ENCODE measurements at regions not wholly inside any gene's neighbourhood (a gene's known extent, or its start where the extent isn't known, plus 50 kb on each side); places are given as distances from the start of the nearest gene placed in this dataset.

GRCh38 chr7:7080802-7081201 lies 101.5 kb upstream of the C1GALT1 start:
- no peaks in the 10 kb centered on the region for H3K9me3 ChIP-seq (ENCODE audit: control insufficient read depth, low read depth, low read length)
- H3K4me3 ChIP-seq (ENCODE audit: low read length), result no peak overlapping the region
- H3K9ac ChIP-seq (ENCODE audit: low read length), result no peak overlapping the region
- no peaks in the 10 kb centered on the region for H3K27me3 ChIP-seq (ENCODE audit: control insufficient read depth, insufficient read depth, low read length)
- no peaks in the 10 kb centered on the region for H3K4me1 ChIP-seq (ENCODE audit: control insufficient read depth, low read depth, low read length)
- H3K36me3 ChIP-seq (ENCODE audit: control insufficient read depth, low read depth, low read length), result no peaks in the 10 kb centered on the region
- no peak overlapping the region for H3K27ac ChIP-seq (ENCODE audit: low read length)

DNA sequence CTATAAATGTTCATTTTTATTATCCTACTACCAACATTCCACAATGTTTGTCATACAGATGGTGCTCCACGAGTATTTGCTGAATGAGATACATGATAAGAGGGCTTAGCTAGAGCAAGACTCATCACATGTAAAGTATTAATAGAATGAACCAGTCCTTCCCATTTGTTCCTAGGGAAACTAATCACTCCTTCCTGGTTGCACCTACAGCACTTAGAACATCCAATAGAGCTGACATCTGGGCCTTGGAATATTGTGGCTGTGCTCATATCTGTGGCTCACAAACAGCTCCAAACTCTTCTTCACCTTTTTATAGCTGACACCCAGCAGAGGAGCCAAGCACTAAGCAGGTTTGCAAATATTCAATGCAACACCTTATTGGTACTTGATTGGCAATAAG lies 91.9 kb upstream of the C1GALT1 start:
- Histone ChIP-seq H3K27ac (ENCODE audit: low read length) (no peak overlapping the region), H3K9me3 (ENCODE audit: control insufficient read depth, low read depth, low read length) (peaks cover 9% of the 10 kb centered on the region), H3K9ac (ENCODE audit: low read length) (no peak overlapping the region), H3K4me1 (ENCODE audit: control insufficient read depth, low read depth, low read length) (peaks cover 3% of the 10 kb centered on the region), H3K4me3 (ENCODE audit: low read length) (no peak overlapping the region), H3K36me3 (ENCODE audit: control insufficient read depth, low read depth, low read length) (no peaks in the 10 kb centered on the region), H3K27me3 (ENCODE audit: control insufficient read depth, insufficient read depth, low read length) (no peaks in the 10 kb centered on the region)

- Histone ChIP-seq H3K9me3 (ENCODE audit: control insufficient read depth, low read depth, low read length) (no peaks in the 10 kb centered on the region), H3K9ac (ENCODE audit: low read length) (no peak overlapping the region), H3K36me3 (ENCODE audit: control insufficient read depth, low read depth, low read length) (no peaks in the 10 kb centered on the region), H3K4me1 (ENCODE audit: control insufficient read depth, low read depth, low read length) (peaks cover 38% of the 10 kb centered on the region), H3K4me3 (ENCODE audit: low read length) (no peak overlapping the region), H3K27me3 (ENCODE audit: control insufficient read depth, insufficient read depth, low read length) (no peaks in the 10 kb centered on the region), H3K27ac (ENCODE audit: low read length) (no peak overlapping the region)
Observed at GRCh38 chr7:7098280-7098818, 84.0 kb upstream of the C1GALT1 start.

GRCh38 chr7:7099584-7100014 lies 82.7 kb upstream of the C1GALT1 start:
- Histone ChIP-seq H3K36me3 (ENCODE audit: control insufficient read depth, low read depth, low read length) (no peaks in the 10 kb centered on the region), H3K27me3 (ENCODE audit: control insufficient read depth, insufficient read depth, low read length) (no peaks in the 10 kb centered on the region), H3K4me1 (ENCODE audit: control insufficient read depth, low read depth, low read length) (peaks cover 37% of the 10 kb centered on the region), H3K27ac (ENCODE audit: low read length) (peak overlapping the region; percentile 91), H3K9me3 (ENCODE audit: control insufficient read depth, low read depth, low read length) (no peaks in the 10 kb centered on the region), H3K9ac (ENCODE audit: low read length) (peak overlapping the region; percentile 64), H3K4me3 (ENCODE audit: low read length) (peak overlapping the region; percentile 32)

GRCh38 chr7:7100432-7100849 lies 81.9 kb upstream of the C1GALT1 start:
- H3K9me3 ChIP-seq (ENCODE audit: control insufficient read depth, low read depth, low read length), result no peaks in the 10 kb centered on the region
- no peaks in the 10 kb centered on the region for H3K27me3 ChIP-seq (ENCODE audit: control insufficient read depth, insufficient read depth, low read length)
- H3K36me3 ChIP-seq (ENCODE audit: control insufficient read depth, low read depth, low read length), result no peaks in the 10 kb centered on the region
- peak overlapping the region; percentile 91 for H3K27ac ChIP-seq (ENCODE audit: low read length)
- H3K4me1 ChIP-seq (ENCODE audit: control insufficient read depth, low read depth, low read length), result peaks cover 46% of the 10 kb centered on the region
- H3K9ac ChIP-seq (ENCODE audit: low read length), result peak overlapping the region; percentile 64
- peak overlapping the region; percentile 32 for H3K4me3 ChIP-seq (ENCODE audit: low read length)

GRCh38 chr7:7102906-7103305 lies 79.4 kb upstream of the C1GALT1 start:
- peaks cover 57% of the 10 kb centered on the region for H3K4me1 ChIP-seq (ENCODE audit: control insufficient read depth, low read depth, low read length)
- H3K36me3 ChIP-seq (ENCODE audit: control insufficient read depth, low read depth, low read length), result no peaks in the 10 kb centered on the region
- no peaks in the 10 kb centered on the region for H3K9me3 ChIP-seq (ENCODE audit: control insufficient read depth, low read depth, low read length)
- no peak overlapping the region for H3K9ac ChIP-seq (ENCODE audit: low read length)
- H3K27me3 ChIP-seq (ENCODE audit: control insufficient read depth, insufficient read depth, low read length), result no peaks in the 10 kb centered on the region
- H3K4me3 ChIP-seq (ENCODE audit: low read length), result no peak overlapping the region
- no peak overlapping the region for H3K27ac ChIP-seq (ENCODE audit: low read length)

DNA sequence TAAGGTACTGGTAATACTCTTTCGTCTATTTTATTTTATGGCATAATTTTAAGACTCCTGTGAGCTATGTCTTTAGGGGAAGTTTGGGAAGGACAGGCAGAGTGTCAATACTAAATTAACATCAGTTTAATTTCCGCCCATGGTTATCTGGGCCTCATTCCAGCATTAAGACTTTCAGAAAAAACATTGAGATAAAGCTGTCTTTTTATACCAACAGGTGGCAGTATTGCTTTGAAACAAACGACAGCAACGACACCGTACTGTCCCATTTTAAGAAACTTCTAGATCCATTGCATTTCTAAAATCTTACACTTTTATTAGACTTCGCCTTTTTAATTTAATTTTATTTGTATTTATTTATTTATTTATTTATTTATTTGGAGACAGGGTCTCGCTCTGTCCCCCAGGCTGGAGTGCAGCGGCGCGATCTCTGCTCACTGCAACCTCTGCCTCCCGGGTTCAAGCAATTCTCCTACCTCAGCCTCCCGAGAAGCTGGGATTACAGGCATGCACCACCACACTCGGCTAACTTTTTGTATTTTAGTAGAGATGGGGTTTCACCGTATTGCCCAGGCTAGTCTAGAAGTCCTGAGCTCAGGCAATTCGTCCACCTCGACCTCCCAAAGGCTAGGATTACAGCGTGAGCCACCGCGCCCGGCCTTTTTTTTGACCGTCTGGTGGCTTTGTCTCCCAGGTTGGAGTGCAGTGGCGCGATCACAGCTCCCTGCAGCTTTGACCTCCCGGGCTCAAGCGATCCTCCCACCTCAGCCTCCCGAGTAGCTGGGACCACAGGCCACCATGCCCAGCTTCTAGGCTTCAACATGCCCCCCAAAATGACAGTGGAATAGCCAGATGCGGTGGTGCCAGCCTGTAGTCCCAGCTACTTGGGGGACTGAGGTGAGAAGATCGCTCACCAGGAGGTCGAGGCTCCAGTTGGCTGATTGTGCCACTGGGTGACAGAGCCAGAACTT lies 78.7 kb upstream of the C1GALT1 start:
- no peaks in the 10 kb centered on the region for H3K36me3 ChIP-seq (ENCODE audit: control insufficient read depth, low read depth, low read length)
- H3K9ac ChIP-seq (ENCODE audit: low read length), result no peak overlapping the region
- H3K9me3 ChIP-seq (ENCODE audit: control insufficient read depth, low read depth, low read length), result no peaks in the 10 kb centered on the region
- H3K4me1 ChIP-seq (ENCODE audit: control insufficient read depth, low read depth, low read length), result peaks cover 50% of the 10 kb centered on the region
- no peaks in the 10 kb centered on the region for H3K27me3 ChIP-seq (ENCODE audit: control insufficient read depth, insufficient read depth, low read length)
- H3K27ac ChIP-seq (ENCODE audit: low read length), result no peak overlapping the region
- H3K4me3 ChIP-seq (ENCODE audit: low read length), result no peak overlapping the region

DNA sequence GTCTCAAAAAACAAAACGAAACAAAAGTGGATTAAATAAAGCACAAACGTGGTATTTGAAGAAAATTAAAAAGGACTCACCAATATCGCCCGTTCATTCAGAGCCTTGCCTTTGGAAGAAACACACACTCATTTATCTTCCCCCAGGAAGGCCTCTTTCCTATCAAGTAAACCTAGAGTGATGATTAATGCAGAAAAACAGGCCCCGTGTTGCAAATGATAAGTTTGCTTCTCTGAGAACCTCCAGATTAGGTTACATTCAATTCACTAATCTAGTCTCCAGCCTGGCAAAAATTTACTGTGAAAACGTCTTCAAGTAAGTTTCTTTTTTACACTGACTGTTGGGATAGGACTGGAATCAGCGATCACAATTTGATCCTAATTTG lies 78.0 kb upstream of the C1GALT1 start:
- H3K27me3 ChIP-seq (ENCODE audit: control insufficient read depth, insufficient read depth, low read length), result no peaks in the 10 kb centered on the region
- no peak overlapping the region for H3K27ac ChIP-seq (ENCODE audit: low read length)
- H3K9ac ChIP-seq (ENCODE audit: low read length), result no peak overlapping the region
- no peak overlapping the region for H3K4me3 ChIP-seq (ENCODE audit: low read length)
- peaks cover 43% of the 10 kb centered on the region for H3K4me1 ChIP-seq (ENCODE audit: control insufficient read depth, low read depth, low read length)
- peaks cover 3% of the 10 kb centered on the region for H3K9me3 ChIP-seq (ENCODE audit: control insufficient read depth, low read depth, low read length)
- H3K36me3 ChIP-seq (ENCODE audit: control insufficient read depth, low read depth, low read length), result no peaks in the 10 kb centered on the region

DNA sequence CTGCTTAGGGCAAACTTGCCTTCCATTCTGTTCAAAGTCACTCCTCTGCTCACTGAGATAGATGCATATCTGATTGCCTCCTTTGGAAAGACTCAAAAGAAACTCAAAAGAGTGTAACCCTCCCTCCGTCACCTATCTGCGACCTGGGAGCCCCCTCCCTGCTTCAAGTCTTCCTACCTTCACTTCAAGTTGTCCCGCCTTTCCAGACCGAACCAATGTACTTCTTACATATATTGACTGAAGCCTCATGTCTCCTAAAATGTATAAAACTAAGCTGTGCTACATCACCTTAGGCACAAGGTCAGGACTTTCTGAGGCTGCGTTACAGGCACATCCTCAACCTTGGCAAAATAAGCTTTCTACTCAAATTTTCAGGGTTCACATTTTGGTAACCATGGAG lies 77.4 kb upstream of the C1GALT1 start:
- H3K27me3 ChIP-seq (ENCODE audit: control insufficient read depth, insufficient read depth, low read length), result no peaks in the 10 kb centered on the region
- H3K36me3 ChIP-seq (ENCODE audit: control insufficient read depth, low read depth, low read length), result no peaks in the 10 kb centered on the region
- peaks cover 38% of the 10 kb centered on the region for H3K4me1 ChIP-seq (ENCODE audit: control insufficient read depth, low read depth, low read length)
- H3K4me3 ChIP-seq (ENCODE audit: low read length), result no peak overlapping the region
- H3K27ac ChIP-seq (ENCODE audit: low read length), result peak overlapping the region; percentile 52
- no peak overlapping the region for H3K9ac ChIP-seq (ENCODE audit: low read length)
- H3K9me3 ChIP-seq (ENCODE audit: control insufficient read depth, low read depth, low read length), result peaks cover 5% of the 10 kb centered on the region

- no peak overlapping the region for H3K9ac ChIP-seq (ENCODE audit: low read length)
- H3K4me1 ChIP-seq (ENCODE audit: control insufficient read depth, low read depth, low read length), result peaks cover 28% of the 10 kb centered on the region
- H3K9me3 ChIP-seq (ENCODE audit: control insufficient read depth, low read depth, low read length), result peaks cover 5% of the 10 kb centered on the region
- H3K27ac ChIP-seq (ENCODE audit: low read length), result no peak overlapping the region
- H3K36me3 ChIP-seq (ENCODE audit: control insufficient read depth, low read depth, low read length), result no peaks in the 10 kb centered on the region
- no peaks in the 10 kb centered on the region for H3K27me3 ChIP-seq (ENCODE audit: control insufficient read depth, insufficient read depth, low read length)
- H3K4me3 ChIP-seq (ENCODE audit: low read length), result peak overlapping the region; percentile 21
Observed at GRCh38 chr7:7105800-7106582, 76.4 kb upstream of the C1GALT1 start.

- H3K36me3 ChIP-seq (ENCODE audit: control insufficient read depth, low read depth, low read length), result no peaks in the 10 kb centered on the region
- H3K4me1 ChIP-seq (ENCODE audit: control insufficient read depth, low read depth, low read length), result peaks cover 26% of the 10 kb centered on the region
- H3K27ac ChIP-seq (ENCODE audit: low read length), result no peak overlapping the region
- H3K9ac ChIP-seq (ENCODE audit: low read length), result no peak overlapping the region
- H3K9me3 ChIP-seq (ENCODE audit: control insufficient read depth, low read depth, low read length), result peaks cover 5% of the 10 kb centered on the region
- no peaks in the 10 kb centered on the region for H3K27me3 ChIP-seq (ENCODE audit: control insufficient read depth, insufficient read depth, low read length)
- H3K4me3 ChIP-seq (ENCODE audit: low read length), result no peak overlapping the region
Observed at GRCh38 chr7:7108931-7109330, 73.4 kb upstream of the C1GALT1 start.

All from iPS-18a (cell line).